PC-3 (cell line): ENCODE measurements at regions not wholly inside any gene's neighbourhood (a gene's known extent, or its start where the extent isn't known, plus 50 kb on each side); places are given as distances from the start of the nearest gene placed in this dataset.
A peak's percentile ranks its signal among the peaks of the same experiment; 100 is the strongest.

ENCODE experiments used
- ATAC-seq: fragments of 200-7000 bp; cut with Tn5 transposase; 2 replicates; pipeline ENCODE4 v1.9.1; 2020; ENCODE audit warnings: mild to moderate bottlenecking, moderate library complexity
- BruUV-seq: library from RNA; stranded (reverse); fragments of 400-500 nt; replicated peaks from 2 replicates; lab custom pipeline; 2021; lab: Mats Ljungman, UMichigan
- CTCF ChIA-PET: fragments of 300-600 bp; sonication (Branson Sonifier 250); formaldehyde crosslinking; loops from one replicate; lab custom pipeline; 2022; ENCODE audit warnings: antibody characterized with exemption; lab: Charles Lee
- POLR2A ChIA-PET: fragments of 300-600 bp; sonication (Branson Sonifier 250); formaldehyde crosslinking; loops from one replicate; lab custom pipeline; 2022; ENCODE audit warnings: antibody characterized with exemption; ENCODE audit not compliant: unreplicated experiment; lab: Charles Lee
- DNase-seq: peaks from one replicate; pipeline ENCODE4 v3.0.0-alpha.2; 2015
- H2AFZ ChIP-seq: fragments of 300-600 bp; sonication (generic); 2 replicates; pipeline ENCODE4 v1.6.0; 2016; ENCODE audit warnings: antibody characterized with exemption, low read length
- H3F3A ChIP-seq: fragments of 300-600 bp; sonication (generic); one replicate; pipeline ENCODE4 v1.6.0; 2017; ENCODE audit warnings: antibody characterized with exemption, low read length, control low read depth, mild to moderate bottlenecking; ENCODE audit not compliant: unreplicated experiment
- H3K27ac ChIP-seq: fragments of 300-600 bp; sonication (generic); 2 replicates; pipeline ENCODE4 v1.5.1; 2016; ENCODE audit warnings: mild to moderate bottlenecking, low read length
- H3K27me3 ChIP-seq: fragments of 300-600 bp; sonication (generic); 2 replicates; pipeline ENCODE4 v1.6.1; 2016; ENCODE audit warnings: low read length, mixed read lengths
- H3K36me3 ChIP-seq: fragments of 300-600 bp; sonication (generic); 2 replicates; pipeline ENCODE4 v1.6.1; 2016; ENCODE audit warnings: low read depth, mixed run types, low read length, mixed read lengths
- H3K4me1 ChIP-seq: fragments of 300-600 bp; sonication (generic); 2 replicates; pipeline ENCODE4 v1.5.1; 2016; ENCODE audit warnings: low read length; ENCODE audit not compliant: insufficient read depth
- H3K4me2 ChIP-seq: fragments of 300-600 bp; sonication (generic); 2 replicates; pipeline ENCODE4 v1.6.0; 2016; ENCODE audit warnings: low read length
- H3K4me3 ChIP-seq: fragments of 300-600 bp; sonication (generic); 2 replicates; pipeline ENCODE4 v1.5.1; 2016; ENCODE audit warnings: mild to moderate bottlenecking, low read length, mixed read lengths
- H3K79me2 ChIP-seq: fragments of 300-600 bp; sonication (generic); 2 replicates; pipeline ENCODE4 v1.6.1; 2017; ENCODE audit warnings: low read length, mixed read lengths
- H3K9ac ChIP-seq: fragments of 300-600 bp; sonication (generic); 2 replicates; pipeline ENCODE4 v1.6.0; 2016; ENCODE audit warnings: mild to moderate bottlenecking, low read length
- H3K9me2 ChIP-seq: fragments of 300-600 bp; sonication (generic); replicated peaks from 2 replicates; pipeline ENCODE4 v1.6.1; 2016; ENCODE audit warnings: mixed run types, low read length, mixed read lengths
- H3K9me3 ChIP-seq: fragments of 300-600 bp; sonication (generic); 2 replicates; pipeline ENCODE4 v1.6.1; 2016; ENCODE audit warnings: low read length, mixed read lengths
- H4K20me1 ChIP-seq: fragments of 300-600 bp; sonication (generic); 2 replicates; pipeline ENCODE4 v1.6.1; 2016; ENCODE audit warnings: low read length, mixed read lengths
- EZH2 ChIP-seq: fragments of 300-600 bp; sonication (generic); IDR thresholded peaks from one replicate; pipeline ENCODE4 v1.6.1; 2017; ENCODE audit warnings: antibody characterized with exemption, mild to moderate bottlenecking, low read length; ENCODE audit not compliant: unreplicated experiment
- EZH2phosphoT487 ChIP-seq: fragments of 300-600 bp; sonication (generic); IDR thresholded peaks from 2 replicates; pipeline ENCODE4 v1.6.1; 2018; ENCODE audit warnings: mild to moderate bottlenecking, antibody characterized with exemption, low read length, borderline replicate concordance
- intact Hi-C: fragments of 100-400 bp; cut with micrococcal nuclease; formaldehyde crosslinking; loops from 2 replicates; pipeline ENCODE4 v1.9.0; 2023
- TF ChIP-seq, protein P1 (sequence below): fragments of 300-600 bp; sonication (generic); conservative IDR thresholded peaks from 2 replicates; pipeline ENCODE4 v1.5.1; 2017; ENCODE audit warnings: antibody characterized with exemption, low read depth, mild to moderate bottlenecking, low read length

DNA sequence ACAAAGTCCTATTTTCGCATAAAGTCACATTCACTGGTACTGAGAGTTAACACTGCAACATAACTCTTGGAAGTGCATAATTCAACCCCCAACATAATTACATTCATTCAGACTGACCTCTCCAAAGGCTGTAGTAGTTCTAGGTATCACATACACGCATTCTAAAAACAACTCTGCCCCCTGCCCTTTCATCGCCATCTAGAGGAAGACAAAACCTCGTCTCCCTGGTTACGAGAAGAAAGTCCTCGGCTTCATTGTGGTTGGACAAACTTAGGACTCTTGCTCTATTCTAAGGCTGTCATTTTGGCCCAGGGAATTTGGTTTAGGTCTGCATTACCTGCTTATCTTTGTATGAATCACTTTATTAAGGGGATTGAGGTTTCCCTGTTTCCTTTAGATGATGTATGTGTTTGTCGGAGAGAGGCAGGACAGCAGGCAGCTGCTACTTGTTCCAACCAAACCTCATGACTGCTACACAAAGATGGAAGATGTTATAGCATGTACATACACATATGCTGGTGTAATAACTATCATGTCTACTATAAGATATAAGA is 215.4 kb upstream of the NRXN1 start:
- Histone ChIP-seq H3K79me2 (no peaks in the 10 kb centered on the region), H2AFZ (no peak overlapping the region), H3K4me1 (no peaks in the 10 kb centered on the region), H3K4me3 (no peak overlapping the region), H3K36me3 (no peaks in the 10 kb centered on the region), H3K27ac (no peak overlapping the region), H3K9me3 (no peaks in the 10 kb centered on the region), H3K9me2 (no peaks in the 10 kb centered on the region), H4K20me1 (no peaks in the 10 kb centered on the region), H3F3A (no peaks in the 10 kb centered on the region), H3K4me2 (no peak overlapping the region), H3K27me3 (no peaks in the 10 kb centered on the region), H3K9ac (no peak overlapping the region)
- intact Hi-C loops, result no loop called here
- POLR2A ChIA-PET, result no interaction called here
- DNase-seq (peak; percentile 5), ATAC-seq (no peak)
- no TSS peak for BruUV-seq
- CTCF ChIA-PET, result no interaction called here
- no peak for TF ChIP-seq EZH2phosphoT487

DNA sequence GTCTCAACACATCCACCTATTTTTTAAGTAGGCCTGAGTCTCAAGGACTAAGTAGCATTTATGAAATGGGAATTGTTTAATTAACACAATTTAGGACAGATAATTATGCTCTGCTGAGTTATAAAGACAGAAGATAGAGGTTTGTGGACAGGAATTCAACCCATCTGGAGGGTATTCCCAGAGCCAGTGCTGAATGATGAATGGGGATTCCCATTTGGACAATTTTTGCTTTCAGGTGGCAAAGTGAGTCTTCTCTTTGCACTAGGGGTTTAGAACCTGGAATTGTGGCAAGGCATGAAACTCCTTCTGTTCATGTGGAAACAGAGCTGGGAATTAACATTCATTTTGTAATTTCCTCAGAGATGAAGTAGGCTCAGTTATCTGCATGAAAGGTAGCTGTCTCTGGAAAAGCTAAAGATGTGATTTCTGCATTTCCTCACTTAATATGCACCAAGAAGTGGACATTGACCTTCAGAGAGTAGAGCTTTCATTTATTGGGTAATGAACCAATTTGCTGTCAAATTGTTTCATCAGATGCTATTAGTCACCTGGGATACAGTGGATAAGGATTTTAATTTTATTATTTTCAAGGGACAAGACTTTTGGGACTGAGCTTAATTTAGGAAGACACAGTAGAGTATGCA is 212.1 kb upstream of the NRXN1 start:
- ChIA-PET POLR2A (no interaction called here), CTCF (no interaction called here)
- H3K9me3 ChIP-seq, result no peaks in the 10 kb centered on the region
- no peak for DNase-seq
- TF ChIP-seq EZH2phosphoT487, result no peak
- TF ChIP-seq EZH2, result no peak
- TF ChIP-seq, protein P1, sequence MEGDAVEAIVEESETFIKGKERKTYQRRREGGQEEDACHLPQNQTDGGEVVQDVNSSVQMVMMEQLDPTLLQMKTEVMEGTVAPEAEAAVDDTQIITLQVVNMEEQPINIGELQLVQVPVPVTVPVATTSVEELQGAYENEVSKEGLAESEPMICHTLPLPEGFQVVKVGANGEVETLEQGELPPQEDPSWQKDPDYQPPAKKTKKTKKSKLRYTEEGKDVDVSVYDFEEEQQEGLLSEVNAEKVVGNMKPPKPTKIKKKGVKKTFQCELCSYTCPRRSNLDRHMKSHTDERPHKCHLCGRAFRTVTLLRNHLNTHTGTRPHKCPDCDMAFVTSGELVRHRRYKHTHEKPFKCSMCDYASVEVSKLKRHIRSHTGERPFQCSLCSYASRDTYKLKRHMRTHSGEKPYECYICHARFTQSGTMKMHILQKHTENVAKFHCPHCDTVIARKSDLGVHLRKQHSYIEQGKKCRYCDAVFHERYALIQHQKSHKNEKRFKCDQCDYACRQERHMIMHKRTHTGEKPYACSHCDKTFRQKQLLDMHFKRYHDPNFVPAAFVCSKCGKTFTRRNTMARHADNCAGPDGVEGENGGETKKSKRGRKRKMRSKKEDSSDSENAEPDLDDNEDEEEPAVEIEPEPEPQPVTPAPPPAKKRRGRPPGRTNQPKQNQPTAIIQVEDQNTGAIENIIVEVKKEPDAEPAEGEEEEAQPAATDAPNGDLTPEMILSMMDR, result no peak
- no peaks in the 10 kb centered on the region for H3K9me2 ChIP-seq
- no peaks in the 10 kb centered on the region for H4K20me1 ChIP-seq
- H3K36me3 ChIP-seq, result no peaks in the 10 kb centered on the region
- intact Hi-C loops, result no loop called here
- no peaks in the 10 kb centered on the region for H3K79me2 ChIP-seq
- no peaks in the 10 kb centered on the region for H3F3A ChIP-seq
- no TSS peak for BruUV-seq
- H3K4me1 ChIP-seq, result no peaks in the 10 kb centered on the region
- no peak overlapping the region for H3K27ac ChIP-seq
- no peak overlapping the region for H3K9ac ChIP-seq
- no peaks in the 10 kb centered on the region for H3K27me3 ChIP-seq
- H2AFZ ChIP-seq, result no peak overlapping the region
- no peak for ATAC-seq
- H3K4me3 ChIP-seq, result no peak overlapping the region
- no peak overlapping the region for H3K4me2 ChIP-seq

DNA sequence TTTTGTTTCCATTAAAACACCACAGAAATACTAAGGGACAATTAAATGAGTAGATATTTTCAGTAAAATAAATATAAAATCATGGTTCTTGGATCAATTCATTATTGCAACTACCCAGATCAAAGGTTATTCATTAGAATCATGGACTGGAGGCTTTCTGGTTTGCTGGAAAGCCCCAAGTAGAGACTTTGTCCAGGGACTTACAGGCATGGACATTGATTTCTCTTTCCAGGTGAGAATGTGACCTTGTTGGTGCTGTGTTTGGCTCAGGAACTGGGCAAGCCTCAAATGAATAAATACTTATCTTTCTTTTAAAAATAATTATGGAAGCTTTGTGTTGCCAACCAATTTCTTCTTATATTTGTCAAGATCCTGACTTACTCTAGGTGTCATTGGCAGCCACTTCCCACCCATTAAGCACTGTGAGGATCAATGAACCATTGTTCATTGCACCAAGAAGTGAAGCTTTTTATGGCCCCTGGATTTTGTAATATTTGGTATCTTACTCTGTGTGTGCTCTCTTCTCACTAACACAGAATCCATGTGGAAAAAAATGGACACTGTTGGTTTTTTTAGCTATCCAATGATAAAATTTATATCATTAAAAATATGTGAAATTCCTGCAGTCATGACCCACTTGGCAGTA is 205.8 kb upstream of the NRXN1 start:
- no peak for DNase-seq
- Histone ChIP-seq H3F3A (no peaks in the 10 kb centered on the region), H3K4me3 (no peak overlapping the region), H3K9me3 (no peaks in the 10 kb centered on the region), H3K27me3 (no peaks in the 10 kb centered on the region), H3K9ac (no peak overlapping the region), H3K4me2 (no peak overlapping the region), H3K9me2 (no peaks in the 10 kb centered on the region), H3K27ac (no peak overlapping the region), H4K20me1 (no peaks in the 10 kb centered on the region), H3K79me2 (no peaks in the 10 kb centered on the region), H2AFZ (no peak overlapping the region), H3K36me3 (no peaks in the 10 kb centered on the region), H3K4me1 (no peaks in the 10 kb centered on the region)
- BruUV-seq, result no TSS peak
- ATAC-seq, result no peak
- TF ChIP-seq, protein P1, result no peak
- TF ChIP-seq EZH2phosphoT487 (no peak), EZH2 (no peak)
- POLR2A ChIA-PET, result no interaction called here
- intact Hi-C loops, result no loop called here
- CTCF ChIA-PET, result no interaction called here
